ENCODE measurements at regions not wholly inside any gene's neighbourhood (a gene's known extent, or its start where the extent isn't known, plus 50 kb on each side); places are given as distances from the start of the nearest gene placed in this dataset.

- Histone ChIP-seq H3K36me3 (ENCODE audit: control insufficient read depth in 1 of 2, insufficient read depth in 2 of 2, low read length in 2 of 2) (no peaks in the 10 kb centered on the region), H3K9ac (ENCODE audit: low read depth in 1 of 2, low read length in 2 of 2) (no peak overlapping the region), H3K4me1 (ENCODE audit: control insufficient read depth in 1 of 2, insufficient read depth in 2 of 2, low read length in 2 of 2) (no peaks in the 10 kb centered on the region), H3K27ac (ENCODE audit: low read depth, low read length) (no peak overlapping the region), H3K27me3 (ENCODE audit: control insufficient read depth in 1 of 2, insufficient read depth in 2 of 2, low read length in 2 of 2) (no peaks in the 10 kb centered on the region), H3K4me3 (ENCODE audit: low read depth in 1 of 2, low read length in 2 of 2) (no peak overlapping the region), H3K9me3 (ENCODE audit: control insufficient read depth in 1 of 2, low read length in 2 of 2) (no peaks in the 10 kb centered on the region)
Observed at GRCh38 chr18:75558790-75559189, 131.3 kb upstream of the SMIM21 start.

- H3K4me3 ChIP-seq (ENCODE audit: low read depth in 1 of 2, low read length in 2 of 2) = no peak overlapping the region
- no peaks in the 10 kb centered on the region for H3K27me3 ChIP-seq (ENCODE audit: control insufficient read depth in 1 of 2, insufficient read depth in 2 of 2, low read length in 2 of 2)
- no peak overlapping the region for H3K9ac ChIP-seq (ENCODE audit: low read depth in 1 of 2, low read length in 2 of 2)
- no peak overlapping the region for H3K27ac ChIP-seq (ENCODE audit: low read depth, low read length)
- H3K36me3 ChIP-seq (ENCODE audit: control insufficient read depth in 1 of 2, insufficient read depth in 2 of 2, low read length in 2 of 2) = no peaks in the 10 kb centered on the region
- no peaks in the 10 kb centered on the region for H3K9me3 ChIP-seq (ENCODE audit: control insufficient read depth in 1 of 2, low read length in 2 of 2)
- H3K4me1 ChIP-seq (ENCODE audit: control insufficient read depth in 1 of 2, insufficient read depth in 2 of 2, low read length in 2 of 2) = no peaks in the 10 kb centered on the region
Observed at GRCh38 chr18:75556841-75557240, 129.3 kb upstream of the SMIM21 start.

GRCh38 chr18:75554644-75555185 lies 127.2 kb upstream of the SMIM21 start:
- Histone ChIP-seq H3K9ac (ENCODE audit: low read depth in 1 of 2, low read length in 2 of 2) (no peak overlapping the region), H3K9me3 (ENCODE audit: control insufficient read depth in 1 of 2, low read length in 2 of 2) (no peaks in the 10 kb centered on the region), H3K4me1 (ENCODE audit: control insufficient read depth in 1 of 2, insufficient read depth in 2 of 2, low read length in 2 of 2) (no peaks in the 10 kb centered on the region), H3K27me3 (ENCODE audit: control insufficient read depth in 1 of 2, insufficient read depth in 2 of 2, low read length in 2 of 2) (peaks cover 0 to 3% of the 10 kb centered on the region in 2 donors), H3K4me3 (ENCODE audit: low read depth in 1 of 2, low read length in 2 of 2) (no peak overlapping the region), H3K27ac (ENCODE audit: low read depth, low read length) (no peak overlapping the region), H3K36me3 (ENCODE audit: control insufficient read depth in 1 of 2, insufficient read depth in 2 of 2, low read length in 2 of 2) (no peaks in the 10 kb centered on the region)

GRCh38 chr18:75554176-75554575 lies 126.7 kb upstream of the SMIM21 start:
- no peak overlapping the region for H3K4me3 ChIP-seq (ENCODE audit: low read depth in 1 of 2, low read length in 2 of 2)
- peaks cover 0 to 3% of the 10 kb centered on the region in 2 donors for H3K27me3 ChIP-seq (ENCODE audit: control insufficient read depth in 1 of 2, insufficient read depth in 2 of 2, low read length in 2 of 2)
- no peak overlapping the region for H3K27ac ChIP-seq (ENCODE audit: low read depth, low read length)
- H3K4me1 ChIP-seq (ENCODE audit: control insufficient read depth in 1 of 2, insufficient read depth in 2 of 2, low read length in 2 of 2) = no peaks in the 10 kb centered on the region
- H3K9ac ChIP-seq (ENCODE audit: low read depth in 1 of 2, low read length in 2 of 2) = no peak overlapping the region
- no peaks in the 10 kb centered on the region for H3K9me3 ChIP-seq (ENCODE audit: control insufficient read depth in 1 of 2, low read length in 2 of 2)
- H3K36me3 ChIP-seq (ENCODE audit: control insufficient read depth in 1 of 2, insufficient read depth in 2 of 2, low read length in 2 of 2) = no peaks in the 10 kb centered on the region

GRCh38 chr18:75553021-75553420 lies 125.5 kb upstream of the SMIM21 start:
- H3K27me3 ChIP-seq (ENCODE audit: control insufficient read depth in 1 of 2, insufficient read depth in 2 of 2, low read length in 2 of 2) = peaks cover 0 to 3% of the 10 kb centered on the region in 2 donors
- H3K36me3 ChIP-seq (ENCODE audit: control insufficient read depth in 1 of 2, insufficient read depth in 2 of 2, low read length in 2 of 2) = no peaks in the 10 kb centered on the region
- no peaks in the 10 kb centered on the region for H3K4me1 ChIP-seq (ENCODE audit: control insufficient read depth in 1 of 2, insufficient read depth in 2 of 2, low read length in 2 of 2)
- no peak overlapping the region for H3K4me3 ChIP-seq (ENCODE audit: low read depth in 1 of 2, low read length in 2 of 2)
- no peak overlapping the region for H3K27ac ChIP-seq (ENCODE audit: low read depth, low read length)
- no peak overlapping the region for H3K9ac ChIP-seq (ENCODE audit: low read depth in 1 of 2, low read length in 2 of 2)
- H3K9me3 ChIP-seq (ENCODE audit: control insufficient read depth in 1 of 2, low read length in 2 of 2) = no peaks in the 10 kb centered on the region

- no peaks in the 10 kb centered on the region for H3K4me1 ChIP-seq (ENCODE audit: control insufficient read depth in 1 of 2, insufficient read depth in 2 of 2, low read length in 2 of 2)
- H3K27ac ChIP-seq (ENCODE audit: low read depth, low read length) = no peak overlapping the region
- H3K4me3 ChIP-seq (ENCODE audit: low read depth in 1 of 2, low read length in 2 of 2) = no peak overlapping the region
- no peak overlapping the region for H3K9ac ChIP-seq (ENCODE audit: low read depth in 1 of 2, low read length in 2 of 2)
- no peaks in the 10 kb centered on the region for H3K36me3 ChIP-seq (ENCODE audit: control insufficient read depth in 1 of 2, insufficient read depth in 2 of 2, low read length in 2 of 2)
- H3K9me3 ChIP-seq (ENCODE audit: control insufficient read depth in 1 of 2, low read length in 2 of 2) = no peaks in the 10 kb centered on the region
- H3K27me3 ChIP-seq (ENCODE audit: control insufficient read depth in 1 of 2, insufficient read depth in 2 of 2, low read length in 2 of 2) = peaks cover 0 to 3% of the 10 kb centered on the region in 2 donors
Observed at GRCh38 chr18:75551071-75551470, 123.6 kb upstream of the SMIM21 start.

- Histone ChIP-seq H3K9ac (ENCODE audit: low read depth in 1 of 2, low read length in 2 of 2) (no peak overlapping the region), H3K27me3 (ENCODE audit: control insufficient read depth in 1 of 2, insufficient read depth in 2 of 2, low read length in 2 of 2) (peaks cover 0 to 3% of the 10 kb centered on the region in 2 donors), H3K9me3 (ENCODE audit: control insufficient read depth in 1 of 2, low read length in 2 of 2) (no peaks in the 10 kb centered on the region), H3K27ac (ENCODE audit: low read depth, low read length) (no peak overlapping the region), H3K36me3 (ENCODE audit: control insufficient read depth in 1 of 2, insufficient read depth in 2 of 2, low read length in 2 of 2) (no peaks in the 10 kb centered on the region), H3K4me3 (ENCODE audit: low read depth in 1 of 2, low read length in 2 of 2) (no peak overlapping the region), H3K4me1 (ENCODE audit: control insufficient read depth in 1 of 2, insufficient read depth in 2 of 2, low read length in 2 of 2) (no peaks in the 10 kb centered on the region)
Observed at GRCh38 chr18:75548353-75548905, 120.9 kb upstream of the SMIM21 start.

GRCh38 chr18:75546964-75547363 lies 119.5 kb upstream of the SMIM21 start:
- Histone ChIP-seq H3K9ac (ENCODE audit: low read depth in 1 of 2, low read length in 2 of 2) (no peak overlapping the region), H3K4me3 (ENCODE audit: low read depth in 1 of 2, low read length in 2 of 2) (no peak overlapping the region), H3K36me3 (ENCODE audit: control insufficient read depth in 1 of 2, insufficient read depth in 2 of 2, low read length in 2 of 2) (no peaks in the 10 kb centered on the region), H3K4me1 (ENCODE audit: control insufficient read depth in 1 of 2, insufficient read depth in 2 of 2, low read length in 2 of 2) (no peaks in the 10 kb centered on the region), H3K9me3 (ENCODE audit: control insufficient read depth in 1 of 2, low read length in 2 of 2) (no peaks in the 10 kb centered on the region), H3K27ac (ENCODE audit: low read depth, low read length) (no peak overlapping the region), H3K27me3 (ENCODE audit: control insufficient read depth in 1 of 2, insufficient read depth in 2 of 2, low read length in 2 of 2) (peaks cover 0 to 3% of the 10 kb centered on the region in 2 donors)

- Histone ChIP-seq H3K27ac (ENCODE audit: low read depth, low read length) (no peak overlapping the region), H3K27me3 (ENCODE audit: control insufficient read depth in 1 of 2, insufficient read depth in 2 of 2, low read length in 2 of 2) (peaks cover 0 to 3% of the 10 kb centered on the region in 2 donors), H3K36me3 (ENCODE audit: control insufficient read depth in 1 of 2, insufficient read depth in 2 of 2, low read length in 2 of 2) (no peaks in the 10 kb centered on the region), H3K9me3 (ENCODE audit: control insufficient read depth in 1 of 2, low read length in 2 of 2) (no peaks in the 10 kb centered on the region), H3K4me3 (ENCODE audit: low read depth in 1 of 2, low read length in 2 of 2) (no peak overlapping the region), H3K9ac (ENCODE audit: low read depth in 1 of 2, low read length in 2 of 2) (no peak overlapping the region), H3K4me1 (ENCODE audit: control insufficient read depth in 1 of 2, insufficient read depth in 2 of 2, low read length in 2 of 2) (no peaks in the 10 kb centered on the region)
Observed at GRCh38 chr18:75545189-75545588, 117.7 kb upstream of the SMIM21 start.

GRCh38 chr18:75544496-75544895 lies 117.0 kb upstream of the SMIM21 start:
- Histone ChIP-seq H3K27ac (ENCODE audit: low read depth, low read length) (no peak overlapping the region), H3K4me1 (ENCODE audit: control insufficient read depth in 1 of 2, insufficient read depth in 2 of 2, low read length in 2 of 2) (no peaks in the 10 kb centered on the region), H3K4me3 (ENCODE audit: low read depth in 1 of 2, low read length in 2 of 2) (no peak overlapping the region), H3K9me3 (ENCODE audit: control insufficient read depth in 1 of 2, low read length in 2 of 2) (no peaks in the 10 kb centered on the region), H3K27me3 (ENCODE audit: control insufficient read depth in 1 of 2, insufficient read depth in 2 of 2, low read length in 2 of 2) (no peaks in the 10 kb centered on the region), H3K9ac (ENCODE audit: low read depth in 1 of 2, low read length in 2 of 2) (no peak overlapping the region), H3K36me3 (ENCODE audit: control insufficient read depth in 1 of 2, insufficient read depth in 2 of 2, low read length in 2 of 2) (no peaks in the 10 kb centered on the region)
